OCI-LY3 (cell line): ENCODE measurements at regions not wholly inside any gene's neighbourhood (a gene's known extent, or its start where the extent isn't known, plus 50 kb on each side); places are given as distances from the start of the nearest gene placed in this dataset.

Source experiments
- H2AFZ ChIP-seq: fragments of 200-600, 300-600 bp; shearing (Covaris generic); 2 replicates; pipeline ENCODE4 v1.6.0; 2014; ENCODE audit warnings: antibody characterized with exemption, low read depth, low read length
- H3K27ac ChIP-seq: fragments of 200-600, 300-600 bp; sonication (generic); 2 replicates; pipeline ENCODE4 v1.5.1; 2014; ENCODE audit warnings: mild to moderate bottlenecking, low read length, moderate library complexity, mixed read lengths
- H3K27me3 ChIP-seq: fragments of 200-600, 300-600 bp; sonication (generic); 2 replicates; pipeline ENCODE4 v1.6.1; 2014; ENCODE audit warnings: low read depth, low read length, mixed read lengths
- H3K36me3 ChIP-seq: fragments of 200-600, 300-600 bp; sonication (generic); replicated peaks from 2 replicates; pipeline ENCODE3; 2014; ENCODE audit warnings: low read depth, low read length, mixed read lengths
- H3K4me1 ChIP-seq: fragments of 300-600, 200-600 bp; sonication (generic); 2 replicates; pipeline ENCODE4 v1.6.1; 2014; ENCODE audit warnings: low read length, mixed read lengths
- H3K4me2 ChIP-seq: fragments of 200-600, 300-600 bp; sonication (generic); 2 replicates; pipeline ENCODE4 v1.6.1; 2014; ENCODE audit warnings: low read length, mixed read lengths
- H3K4me3 ChIP-seq: fragments of 300-600, 200-600 bp; sonication (generic); 2 replicates; pipeline ENCODE4 v1.5.1; 2014; ENCODE audit warnings: antibody characterized with exemption, mild to moderate bottlenecking, low read length, moderate library complexity
- H3K79me2 ChIP-seq: fragments of 300-600, 200-600 bp; shearing (Covaris generic); 2 replicates; pipeline ENCODE4 v1.6.1; 2014; ENCODE audit warnings: mild to moderate bottlenecking, low read length, mixed read lengths
- H3K9ac ChIP-seq: fragments of 300-600, 200-600 bp; shearing (Covaris generic); 2 replicates; pipeline ENCODE4 v1.6.0; 2014; ENCODE audit warnings: mild to moderate bottlenecking, low read length, moderate library complexity
- H3K9me3 ChIP-seq: fragments of 200-600, 300-600 bp; shearing (Covaris generic); 2 replicates; pipeline ENCODE4 v1.6.1; 2014; ENCODE audit warnings: low read length, mixed read lengths; ENCODE audit not compliant: insufficient read depth
- H4K20me1 ChIP-seq: fragments of 200-600, 300-600 bp; sonication (generic); 2 replicates; pipeline ENCODE4 v1.6.1; 2016; ENCODE audit warnings: low read length, mixed read lengths; ENCODE audit not compliant: insufficient read depth
- CTCF ChIP-seq: fragments of 200-600, 300-600 bp; sonication (generic); IDR thresholded peaks from 2 replicates; pipeline ENCODE4 v1.5.1; 2014; ENCODE audit warnings: antibody characterized with exemption, low read length, low read depth
- EZH2phosphoT487 ChIP-seq: fragments of 200-600 bp; shearing (Covaris generic); IDR thresholded peaks from 2 replicates; pipeline ENCODE4 v1.6.1; 2018; ENCODE audit warnings: antibody characterized with exemption, mixed run types, low read depth

- no peak overlapping the region for H3K4me3 ChIP-seq
- TF ChIP-seq CTCF, result no peak
- TF ChIP-seq EZH2phosphoT487, result no peak
- H3K27me3 ChIP-seq, result no peaks in the 10 kb centered on the region
- no peak overlapping the region for H3K9ac ChIP-seq
- no peak overlapping the region for H3K4me2 ChIP-seq
- H3K9me3 ChIP-seq, result no peaks in the 10 kb centered on the region
- no peak overlapping the region for H3K27ac ChIP-seq
- H4K20me1 ChIP-seq, result no peaks in the 10 kb centered on the region
- H3K4me1 ChIP-seq, result no peaks in the 10 kb centered on the region
- no peak overlapping the region for H2AFZ ChIP-seq
- H3K79me2 ChIP-seq, result no peaks in the 10 kb centered on the region
- H3K36me3 ChIP-seq, result no peaks in the 10 kb centered on the region
Observed at GRCh38 chr1:22341791-22342605, 109.7 kb upstream of the ZBTB40 start.

GRCh38 chr1:22342734-22343191 lies 108.9 kb upstream of the ZBTB40 start:
- Histone ChIP-seq H3K9me3 (no peaks in the 10 kb centered on the region), H2AFZ (no peak overlapping the region), H3K4me2 (no peak overlapping the region), H3K27ac (no peak overlapping the region), H3K4me3 (no peak overlapping the region), H3K79me2 (no peaks in the 10 kb centered on the region), H4K20me1 (no peaks in the 10 kb centered on the region), H3K4me1 (no peaks in the 10 kb centered on the region), H3K36me3 (no peaks in the 10 kb centered on the region), H3K9ac (no peak overlapping the region), H3K27me3 (no peaks in the 10 kb centered on the region)
- no peak for TF ChIP-seq CTCF
- no peak for TF ChIP-seq EZH2phosphoT487

GRCh38 chr1:22343456-22344328 lies 108.0 kb upstream of the ZBTB40 start:
- no peak overlapping the region for H2AFZ ChIP-seq
- H3K36me3 ChIP-seq, result no peaks in the 10 kb centered on the region

More at GRCh38 chr1:22343456-22344328, 108.0 kb upstream of the ZBTB40 start:
- no peaks in the 10 kb centered on the region for H3K9me3 ChIP-seq
- H3K27ac ChIP-seq, result no peak overlapping the region
- no peak overlapping the region for H3K4me2 ChIP-seq
- no peak overlapping the region for H3K9ac ChIP-seq
- H3K79me2 ChIP-seq, result no peaks in the 10 kb centered on the region
- H3K4me1 ChIP-seq, result no peaks in the 10 kb centered on the region
- no peaks in the 10 kb centered on the region for H4K20me1 ChIP-seq
- no peak overlapping the region for H3K4me3 ChIP-seq
- H3K27me3 ChIP-seq, result no peaks in the 10 kb centered on the region; the same call in 1 of the 2 replicates
- TF ChIP-seq EZH2phosphoT487, result no peak
- no peak for TF ChIP-seq CTCF
